ENCODE measurements at regions not wholly inside any gene's neighbourhood (a gene's known extent, or its start where the extent isn't known, plus 50 kb on each side); places are given as distances from the start of the nearest gene placed in this dataset.

GRCh38 chr1:218880484-218881060 lies 293.1 kb upstream of the LYPLAL1 start:
- no peak overlapping the region for H3K27ac ChIP-seq (ENCODE audit: low read depth, low read length)
- no peak overlapping the region for H2BK20ac ChIP-seq (ENCODE audit: low read length)
- H3K23ac ChIP-seq (ENCODE audit: insufficient read length): no peak overlapping the region
- no peaks in the 10 kb centered on the region for H3K9me3 ChIP-seq (ENCODE audit: insufficient read depth in 2 of 2, low read depth in 1 of 2, low read length in 1 of 2)
- H3K14ac ChIP-seq (ENCODE audit: insufficient read length): no peak overlapping the region
- H2BK120ac ChIP-seq (replicated peaks; ENCODE audit: low read depth, low read length): no peak overlapping the region
- ChIA-PET CTCF (ENCODE audit: partially characterized antibody) (no interaction called here), POLR2A (ENCODE audit: partially characterized antibody) (interaction anchor here (0.7 kb wide), 1 partner anchor 625 kb away, joined by 3 read pairs; no protein-coding TSS in a partner anchor)
- H3K4me1 ChIP-seq (replicated peaks in 1 of 4; ENCODE audit: control insufficient read depth in 3 of 4, insufficient read depth in 4 of 4, low read length in 3 of 4): no peaks in the 10 kb centered on the region
- no peaks in the 10 kb centered on the region for H3K27me3 ChIP-seq (replicated peaks in 1 of 4; ENCODE audit: control insufficient read depth in 3 of 4, extremely low read depth in 1 of 4, insufficient read depth in 3 of 4, low read length in 3 of 4)
- no peak overlapping the region for H2AK5ac ChIP-seq (ENCODE audit: low read depth, low read length)
- H3K4me3 ChIP-seq (ENCODE audit: extremely low read depth in 1 of 4, insufficient read depth in 2 of 4, low read depth in 3 of 4, low read length in 4 of 4): no peak overlapping the region
- H4K5ac ChIP-seq (ENCODE audit: insufficient read length, low read depth, low read length): no peak overlapping the region
- H4K20me1 ChIP-seq (replicated peaks in 1 of 2; ENCODE audit: control insufficient read depth in 1 of 2, insufficient read depth in 2 of 2, low read length in 2 of 2): no peaks in the 10 kb centered on the region
- H3K18ac ChIP-seq (ENCODE audit: extremely low read depth, low read length): no peak overlapping the region
- H3K79me2 ChIP-seq (ENCODE audit: control insufficient read depth in 1 of 2, insufficient read depth in 2 of 2, low read length in 2 of 2): no peaks in the 10 kb centered on the region
- H3K79me1 ChIP-seq (ENCODE audit: low read depth, low read length): no peaks in the 10 kb centered on the region
- H3K4ac ChIP-seq (replicated peaks; ENCODE audit: insufficient read length, low read depth, low read length): no peak overlapping the region
- no peaks in the 10 kb centered on the region for H3K23me2 ChIP-seq (ENCODE audit: low read depth, low read length)
- H3K56ac ChIP-seq (replicated peaks; ENCODE audit: insufficient read length, low read depth, low read length): no peak overlapping the region
- no peak overlapping the region for H2BK15ac ChIP-seq (ENCODE audit: low read length)
- H4K91ac ChIP-seq (replicated peaks; ENCODE audit: insufficient read length, low read length): no peak overlapping the region
- WGBS, 2 experiments (ENCODE audit: extremely low coverage in 1 of 2, insufficient coverage in 1 of 2, insufficient read length in 1 of 2, insufficient replicate concordance in 2 of 2, low coverage in 1 of 2, low lambda C conversion rate in 2 of 2, missing lambda C conversion rate in 1 of 2): 91% methylated on average over 5 of the region's 5 CpGs; no CpG with 5 or more reads in 1 of the 2 experiments
- no peak overlapping the region for H4K8ac ChIP-seq (ENCODE audit: extremely low read depth, insufficient read depth, low read length)
- no peak overlapping the region for H3K9ac ChIP-seq (replicated peaks in 1 of 4; ENCODE audit: extremely low read depth in 1 of 4, low read depth in 3 of 4, low read length in 3 of 4)
- no peak overlapping the region for H3K4me2 ChIP-seq (ENCODE audit: insufficient read depth in 1 of 2, low read depth in 2 of 2, low read length in 2 of 2)
- no peak for FAIRE-seq
- no peak overlapping the region for H2AFZ ChIP-seq (ENCODE audit: low read length)
- H2BK5ac ChIP-seq (ENCODE audit: low read depth, low read length): no peak overlapping the region
- no peak overlapping the region for H2BK12ac ChIP-seq (ENCODE audit: low read depth, low read length)
- DNase-seq (ENCODE audit: low read depth in 1 of 2, low spot score in 2 of 2): no peak
- H3K36me3 ChIP-seq (ENCODE audit: control insufficient read depth in 2 of 4, insufficient read depth in 4 of 4, low read length in 3 of 4): no peaks in the 10 kb centered on the region
- no peak for TF ChIP-seq TEAD4 (IDR thresholded peaks at IDR 0.05; ENCODE audit: low read depth, low read length)
- TF ChIP-seq KDM1A (IDR thresholded peaks at IDR 0.05; ENCODE audit: borderline replicate concordance, low read length): no peak
- no peak for TF ChIP-seq TAF1 (IDR thresholded peaks at IDR 0.05; ENCODE audit: low read depth, low read length)
- TF ChIP-seq TAF7 (optimal IDR thresholded peaks at IDR 0.05; ENCODE audit: borderline replicate concordance, low read depth, low read length): no peak
- no peak for TF ChIP-seq SUZ12 (IDR thresholded peaks at IDR 0.05; ENCODE audit: low read length)
- no peak for TF ChIP-seq GTF2F1 (IDR thresholded peaks at IDR 0.05; ENCODE audit: borderline replicate concordance, low read depth, low read length)
- TF ChIP-seq ATF3 (IDR thresholded peaks at IDR 0.05; ENCODE audit: insufficient read depth, low read depth, low read length): no peak
- no peak for TF ChIP-seq SP4 (IDR thresholded peaks at IDR 0.05; ENCODE audit: low read length)
